HepG2 (cell line): ENCODE measurements at regions not wholly inside any gene's neighbourhood (a gene's known extent, or its start where the extent isn't known, plus 50 kb on each side); places are given as distances from the start of the nearest gene placed in this dataset.

Experiments
- ATAC-seq: fragments of 200-7000 bp; cut with Tn5 transposase; 3 replicates; pipeline ENCODE4 v1.9.1; 2020; ENCODE audit warnings: mild to moderate bottlenecking, moderate library complexity
- BruUV-seq: library from RNA; stranded (reverse); fragments of 400-500 nt; replicated peaks from 2 replicates; lab custom pipeline; 2021; lab: Mats Ljungman, UMichigan
- CTCF ChIA-PET: fragments of 300-600 bp; formaldehyde crosslinking; extraction: SDS; loops from one replicate; lab custom pipeline; 2021; ENCODE audit warnings: low total read pairs, inconsistent platforms, low intra/inter-chr PET ratio; lab: Yijun Ruan, JAX
- POLR2A ChIA-PET: fragments of 350-600 bp; sonication (Branson Sonifier 250); formaldehyde crosslinking; loops from one replicate; lab custom pipeline; 2020; ENCODE audit warnings: antibody characterized with exemption, inconsistent platforms; lab: Yijun Ruan, JAX
- DNase-seq: peaks from one replicate; pipeline ENCODE4 v3.0.0-alpha.2; 2015; ENCODE audit warnings: low spot score
- FAIRE-seq: peaks from 3 replicates; lab custom pipeline; 2011; peaks lifted over from hg19 to GRCh38; lab: Jason Lieb, UNC
- H2AFZ ChIP-seq: one replicate; pipeline ENCODE4 v1.6.1; 2011; ENCODE audit warnings: low read length, inconsistent platforms
- H3K27ac ChIP-seq: fragments of 300-600 bp; 3 replicates; pipeline ENCODE4 v1.8.0; 2011; ENCODE audit warnings: mixed run types, mild to moderate bottlenecking, mixed read lengths, low read length, inconsistent platforms; ENCODE audit not compliant: insufficient read depth; ENCODE audit errors: extremely low read length
- H3K27me3 ChIP-seq, 2 experiments: fragments of 200-600 bp in 1 of 2; 2 replicates in 1 of 2; 3 replicates in 1 of 2; pipeline versions ENCODE4 v1.6.0 to v1.8.0; 2011; ENCODE audit warnings: low read length in 2 of 2, mild to moderate bottlenecking in 2 of 2, moderate library complexity in 2 of 2, inconsistent platforms in 1 of 2; ENCODE audit not compliant: insufficient read depth in 2 of 2, control insufficient read depth in 1 of 2
- H3K36me3 ChIP-seq, 2 experiments: fragments of 200-600 bp in 1 of 2; replicated peaks in 1 of 2; 2 replicates in 1 of 2; 3 replicates in 1 of 2; pipeline versions ENCODE4 v1.5.1 to v1.8.0; 2011; ENCODE audit warnings: low read length in 2 of 2, inconsistent platforms in 1 of 2; ENCODE audit not compliant: insufficient read depth in 2 of 2, control insufficient read depth in 1 of 2
- H3K4me1 ChIP-seq: 2 replicates; pipeline ENCODE4 v1.5.1; 2012; ENCODE audit warnings: low read length, inconsistent platforms; ENCODE audit not compliant: insufficient read depth
- H3K4me2 ChIP-seq: 2 replicates; pipeline ENCODE4 v1.6.0; 2011; ENCODE audit warnings: low read depth, low read length, inconsistent platforms
- H3K4me3 ChIP-seq, 3 experiments: fragments of 200-600 bp in 1 of 3; sonication (generic), shearing (Covaris generic) in 1 of 3; replicated peaks in 1 of 3; 2 replicates each; pipeline ENCODE4 v1.5.1; 2011 to 2016; ENCODE audit warnings: low read length in 3 of 3, inconsistent platforms in 2 of 3, low read depth in 2 of 3, mild to moderate bottlenecking in 2 of 3, control low read depth in 1 of 3, mixed read lengths in 1 of 3; ENCODE audit not compliant: insufficient read depth in 1 of 3
- H3K79me2 ChIP-seq: one replicate; pipeline ENCODE4 v1.6.1; 2011; ENCODE audit warnings: low read length, inconsistent platforms; ENCODE audit not compliant: insufficient read depth
- H3K9ac ChIP-seq: 2 replicates; pipeline ENCODE4 v1.6.0; 2011; ENCODE audit warnings: mild to moderate bottlenecking, low read depth, low read length, inconsistent platforms; ENCODE audit not compliant: insufficient read depth
- H3K9me3 ChIP-seq: 2 replicates; pipeline ENCODE4 v1.5.1; 2012; ENCODE audit warnings: mild to moderate bottlenecking, low read length
- H4K20me1 ChIP-seq: 2 replicates; pipeline ENCODE4 v1.6.0; 2011; ENCODE audit warnings: inconsistent platforms, mild to moderate bottlenecking, low read length, moderate library complexity; ENCODE audit not compliant: insufficient read depth
- POLR2A ChIP-seq, 2 experiments: IDR thresholded peaks; 2 replicates each; pipeline ENCODE4 v1.6.1; 2011; ENCODE audit warnings: low read depth in 2 of 2, low read length in 2 of 2, mild to moderate bottlenecking in 1 of 2, moderate library complexity in 1 of 2; ENCODE audit not compliant: insufficient read depth in 1 of 2
- SAFB2 ChIP-seq: sonication (generic); formaldehyde crosslinking; IDR thresholded peaks from 2 replicates; pipeline ENCODE4 v1.5.1; 2020; ENCODE audit warnings: missing genetic modification reagents, low read depth, mild to moderate bottlenecking, borderline replicate concordance
- ZBTB1 ChIP-seq: sonication (generic); formaldehyde crosslinking; IDR thresholded peaks from 2 replicates; pipeline ENCODE4 v1.4.0; 2020; ENCODE audit warnings: missing genetic modification reagents, borderline replicate concordance
- ZNF383 ChIP-seq: sonication (generic); formaldehyde crosslinking; IDR thresholded peaks from 2 replicates; pipeline ENCODE4 v1.4.0; 2020; ENCODE audit warnings: missing genetic modification reagents, mild to moderate bottlenecking, borderline replicate concordance
- WGBS: methylation state at CpG from one replicate; pipeline ENCODE4 v1.1.6; 2017; ENCODE audit warnings: low lambda C conversion rate; 5-methylcytosine and 5-hydroxymethylcytosine counted together
- in situ Hi-C: cut with HindIII; loops from 2 replicates; pipeline ENCODE4 v1.10.0; 2017; ENCODE audit warnings: low pct_unique_long_range_greater_than_20kb; ENCODE audit not compliant: extremely low pct_ligation_motif_present
- intact Hi-C: fragments of 100-400 bp; cut with micrococcal nuclease; formaldehyde crosslinking; loops from one replicate; pipeline ENCODE4 v1.10.0; 2022; ENCODE audit not compliant: unreplicated experiment
- TF ChIP-seq, protein P1 (sequence below): sonication (generic); formaldehyde crosslinking; IDR thresholded peaks from 2 replicates; pipeline ENCODE4 v1.5.0; 2020; ENCODE audit warnings: mild to moderate bottlenecking, missing genetic modification reagents
- TF ChIP-seq, protein P2 (sequence below): sonication (generic); formaldehyde crosslinking; IDR thresholded peaks from 2 replicates; pipeline ENCODE4 v1.5.0; 2020; ENCODE audit warnings: mild to moderate bottlenecking, missing genetic modification reagents, borderline replicate concordance

DNA sequence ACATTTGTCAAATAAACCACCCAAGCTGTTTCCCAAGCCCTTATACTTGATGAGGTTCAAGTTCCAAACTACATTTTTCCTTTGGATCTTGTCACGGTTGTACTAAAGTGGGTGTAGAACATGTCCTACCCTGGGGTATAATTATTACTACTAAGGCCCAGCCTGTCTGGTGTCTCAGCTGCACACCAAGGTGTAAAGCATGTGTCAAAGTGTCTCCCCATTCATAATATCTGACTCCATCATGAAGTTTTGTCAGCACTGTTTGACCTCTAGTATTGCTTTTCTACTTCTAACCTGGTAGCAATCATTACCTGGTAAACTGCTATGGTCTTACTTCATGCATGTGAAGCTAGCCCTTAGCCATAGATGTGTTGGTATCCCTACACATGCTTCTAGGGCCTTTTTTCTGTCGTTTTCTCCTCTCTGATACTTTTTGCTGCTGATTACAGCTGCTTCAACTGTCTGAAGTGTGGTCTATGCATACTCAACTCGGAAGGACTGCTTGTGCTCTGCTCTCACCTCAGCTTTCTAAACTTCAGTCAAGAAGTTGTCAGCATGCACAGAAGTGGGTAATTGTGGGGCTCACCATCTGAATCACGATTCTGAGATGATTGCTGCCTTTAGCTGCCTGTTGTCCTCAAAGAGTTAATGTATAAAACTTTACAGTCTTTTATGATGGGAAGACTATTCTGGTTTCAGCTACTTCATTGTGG lies 445.7 kb upstream of the TRIB2 start:
- DNase-seq (no peak), ATAC-seq (no peak), FAIRE-seq (no peak)
- no peak overlapping the region for H3K4me2 ChIP-seq
- intact Hi-C loops, result no loop called here
- no peaks in the 10 kb centered on the region for H3K79me2 ChIP-seq
- no peak overlapping the region for H3K4me3 ChIP-seq
- ChIA-PET CTCF (no interaction called here), POLR2A (no interaction called here)
- no peaks in the 10 kb centered on the region for H3K27me3 ChIP-seq
- 1% methylated on average over 4 of the region's 4 CpGs for WGBS
- in situ Hi-C loops, result no loop called here
- BruUV-seq, result no TSS peak
- H3K9me3 ChIP-seq, result no peaks in the 10 kb centered on the region
- no peak overlapping the region for H3K27ac ChIP-seq
- no peak overlapping the region for H2AFZ ChIP-seq
- no peak overlapping the region for H3K9ac ChIP-seq
- H3K36me3 ChIP-seq, result no peaks in the 10 kb centered on the region
- no peaks in the 10 kb centered on the region for H3K4me1 ChIP-seq
- H4K20me1 ChIP-seq, result no peaks in the 10 kb centered on the region; the same call in 1 of the 2 replicates
- no peak for TF ChIP-seq SAFB2 (CRISPR knock-in tag)

GRCh38 chr2:12271589-12271984 lies 445.1 kb upstream of the TRIB2 start:
- intact Hi-C loops, result no loop called here
- ChIA-PET CTCF (no interaction called here), POLR2A (no interaction called here)
- DNase-seq (no peak), ATAC-seq (no peak), FAIRE-seq (no peak)
- H3K9ac ChIP-seq, result no peak overlapping the region
- BruUV-seq, result no TSS peak
- no peaks in the 10 kb centered on the region for H3K9me3 ChIP-seq
- H2AFZ ChIP-seq, result no peak overlapping the region
- H4K20me1 ChIP-seq, result no peaks in the 10 kb centered on the region; the same call in 1 of the 2 replicates
- no peak overlapping the region for H3K4me2 ChIP-seq
- H3K27ac ChIP-seq, result no peak overlapping the region
- H3K4me3 ChIP-seq, result no peak overlapping the region
- no peaks in the 10 kb centered on the region for H3K4me1 ChIP-seq
- no peaks in the 10 kb centered on the region for H3K36me3 ChIP-seq
- in situ Hi-C loops, result no loop called here
- H3K27me3 ChIP-seq, result no peaks in the 10 kb centered on the region
- 2% methylated on average over 1 of the region's 1 CpG for WGBS
- no peaks in the 10 kb centered on the region for H3K79me2 ChIP-seq
- TF ChIP-seq ZNF383 (CRISPR knock-in tag) (no peak), ZBTB1 (CRISPR knock-in tag) (no peak), POLR2A (IDR thresholded peaks at IDR 0.05; ENCODE audit: insufficient read depth in 1 of 2, low read depth in 2 of 2, low read length in 2 of 2) (no peak)
- TF ChIP-seq, protein P1, sequence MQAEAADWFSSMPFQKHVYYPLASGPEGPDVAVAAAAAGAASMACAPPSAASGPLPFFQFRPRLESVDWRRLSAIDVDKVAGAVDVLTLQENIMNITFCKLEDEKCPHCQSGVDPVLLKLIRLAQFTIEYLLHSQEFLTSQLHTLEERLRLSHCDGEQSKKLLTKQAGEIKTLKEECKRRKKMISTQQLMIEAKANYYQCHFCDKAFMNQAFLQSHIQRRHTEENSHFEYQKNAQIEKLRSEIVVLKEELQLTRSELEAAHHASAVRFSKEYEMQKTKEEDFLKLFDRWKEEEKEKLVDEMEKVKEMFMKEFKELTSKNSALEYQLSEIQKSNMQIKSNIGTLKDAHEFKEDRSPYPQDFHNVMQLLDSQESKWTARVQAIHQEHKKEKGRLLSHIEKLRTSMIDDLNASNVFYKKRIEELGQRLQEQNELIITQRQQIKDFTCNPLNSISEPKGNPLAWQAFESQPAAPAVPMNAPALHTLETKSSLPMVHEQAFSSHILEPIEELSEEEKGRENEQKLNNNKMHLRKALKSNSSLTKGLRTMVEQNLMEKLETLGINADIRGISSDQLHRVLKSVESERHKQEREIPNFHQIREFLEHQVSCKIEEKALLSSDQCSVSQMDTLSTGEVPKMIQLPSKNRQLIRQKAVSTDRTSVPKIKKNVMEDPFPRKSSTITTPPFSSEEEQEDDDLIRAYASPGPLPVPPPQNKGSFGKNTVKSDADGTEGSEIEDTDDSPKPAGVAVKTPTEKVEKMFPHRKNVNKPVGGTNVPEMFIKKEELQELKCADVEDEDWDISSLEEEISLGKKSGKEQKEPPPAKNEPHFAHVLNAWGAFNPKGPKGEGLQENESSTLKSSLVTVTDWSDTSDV, result no peak
- TF ChIP-seq, protein P2, sequence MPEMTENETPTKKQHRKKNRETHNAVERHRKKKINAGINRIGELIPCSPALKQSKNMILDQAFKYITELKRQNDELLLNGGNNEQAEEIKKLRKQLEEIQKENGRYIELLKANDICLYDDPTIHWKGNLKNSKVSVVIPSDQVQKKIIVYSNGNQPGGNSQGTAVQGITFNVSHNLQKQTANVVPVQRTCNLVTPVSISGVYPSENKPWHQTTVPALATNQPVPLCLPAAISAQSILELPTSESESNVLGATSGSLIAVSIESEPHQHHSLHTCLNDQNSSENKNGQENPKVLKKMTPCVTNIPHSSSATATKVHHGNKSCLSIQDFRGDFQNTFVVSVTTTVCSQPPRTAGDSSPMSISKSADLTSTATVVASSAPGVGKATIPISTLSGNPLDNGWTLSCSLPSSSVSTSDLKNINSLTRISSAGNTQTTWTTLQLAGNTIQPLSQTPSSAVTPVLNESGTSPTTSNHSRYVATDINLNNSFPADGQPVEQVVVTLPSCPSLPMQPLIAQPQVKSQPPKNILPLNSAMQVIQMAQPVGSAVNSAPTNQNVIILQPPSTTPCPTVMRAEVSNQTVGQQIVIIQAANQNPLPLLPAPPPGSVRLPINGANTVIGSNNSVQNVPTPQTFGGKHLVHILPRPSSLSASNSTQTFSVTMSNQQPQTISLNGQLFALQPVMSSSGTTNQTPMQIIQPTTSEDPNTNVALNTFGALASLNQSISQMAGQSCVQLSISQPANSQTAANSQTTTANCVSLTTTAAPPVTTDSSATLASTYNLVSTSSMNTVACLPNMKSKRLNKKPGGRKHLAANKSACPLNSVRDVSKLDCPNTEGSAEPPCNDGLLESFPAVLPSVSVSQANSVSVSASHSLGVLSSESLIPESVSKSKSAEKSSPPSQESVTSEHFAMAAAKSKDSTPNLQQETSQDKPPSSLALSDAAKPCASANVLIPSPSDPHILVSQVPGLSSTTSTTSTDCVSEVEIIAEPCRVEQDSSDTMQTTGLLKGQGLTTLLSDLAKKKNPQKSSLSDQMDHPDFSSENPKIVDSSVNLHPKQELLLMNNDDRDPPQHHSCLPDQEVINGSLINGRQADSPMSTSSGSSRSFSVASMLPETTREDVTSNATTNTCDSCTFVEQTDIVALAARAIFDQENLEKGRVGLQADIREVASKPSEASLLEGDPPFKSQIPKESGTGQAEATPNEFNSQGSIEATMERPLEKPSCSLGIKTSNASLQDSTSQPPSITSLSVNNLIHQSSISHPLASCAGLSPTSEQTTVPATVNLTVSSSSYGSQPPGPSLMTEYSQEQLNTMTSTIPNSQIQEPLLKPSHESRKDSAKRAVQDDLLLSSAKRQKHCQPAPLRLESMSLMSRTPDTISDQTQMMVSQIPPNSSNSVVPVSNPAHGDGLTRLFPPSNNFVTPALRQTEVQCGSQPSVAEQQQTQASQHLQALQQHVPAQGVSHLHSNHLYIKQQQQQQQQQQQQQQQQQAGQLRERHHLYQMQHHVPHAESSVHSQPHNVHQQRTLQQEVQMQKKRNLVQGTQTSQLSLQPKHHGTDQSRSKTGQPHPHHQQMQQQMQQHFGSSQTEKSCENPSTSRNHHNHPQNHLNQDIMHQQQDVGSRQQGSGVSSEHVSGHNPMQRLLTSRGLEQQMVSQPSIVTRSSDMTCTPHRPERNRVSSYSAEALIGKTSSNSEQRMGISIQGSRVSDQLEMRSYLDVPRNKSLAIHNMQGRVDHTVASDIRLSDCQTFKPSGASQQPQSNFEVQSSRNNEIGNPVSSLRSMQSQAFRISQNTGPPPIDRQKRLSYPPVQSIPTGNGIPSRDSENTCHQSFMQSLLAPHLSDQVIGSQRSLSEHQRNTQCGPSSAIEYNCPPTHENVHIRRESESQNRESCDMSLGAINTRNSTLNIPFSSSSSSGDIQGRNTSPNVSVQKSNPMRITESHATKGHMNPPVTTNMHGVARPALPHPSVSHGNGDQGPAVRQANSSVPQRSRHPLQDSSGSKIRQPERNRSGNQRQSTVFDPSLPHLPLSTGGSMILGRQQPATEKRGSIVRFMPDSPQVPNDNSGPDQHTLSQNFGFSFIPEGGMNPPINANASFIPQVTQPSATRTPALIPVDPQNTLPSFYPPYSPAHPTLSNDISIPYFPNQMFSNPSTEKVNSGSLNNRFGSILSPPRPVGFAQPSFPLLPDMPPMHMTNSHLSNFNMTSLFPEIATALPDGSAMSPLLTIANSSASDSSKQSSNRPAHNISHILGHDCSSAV (CRISPR knock-in tag), result no peak
